GM12878 (cell line): ENCODE measurements at regions not wholly inside any gene's neighbourhood (a gene's known extent, or its start where the extent isn't known, plus 50 kb on each side); places are given as distances from the start of the nearest gene placed in this dataset.

Experiments used
- ATAC-seq: fragments of 200-7000 bp; cut with Tn5 transposase; 3 replicates; pipeline ENCODE4 v1.9.1; 2020; ENCODE audit warnings: mild to moderate bottlenecking, moderate library complexity
- BruUV-seq: library from RNA; stranded (reverse); fragments of 400-500 nt; replicated peaks from 2 replicates; lab custom pipeline; 2021; lab: Mats Ljungman, UMichigan
- CTCF ChIA-PET: fragments of 300-600 bp; sonication (Branson Sonifier 250); formaldehyde crosslinking; extraction: SDS; loops from one replicate; lab custom pipeline; 2021; ENCODE audit warnings: inconsistent platforms; lab: Yijun Ruan, JAX
- POLR2A ChIA-PET: fragments of 350-600 bp; formaldehyde crosslinking; extraction: SDS; loops from one replicate; lab custom pipeline; 2021; ENCODE audit warnings: inconsistent platforms; lab: Charles Lee
- RAD21 ChIA-PET: fragments of 300-600 bp; sonication (Branson Sonifier 250); formaldehyde crosslinking; loops from one replicate; lab custom pipeline; 2023; ENCODE audit warnings: antibody characterized with exemption; ENCODE audit not compliant: unreplicated experiment; lab: Charles Lee
- SMC1A ChIA-PET: fragments of 300-600 bp; sonication (Branson Sonifier 250); formaldehyde crosslinking; loops from one replicate; lab custom pipeline; 2023; ENCODE audit not compliant: unreplicated experiment, uncharacterized antibody; lab: Charles Lee
- DNase-seq: peaks from one replicate; pipeline ENCODE4 v3.0.0-alpha.2; 2011; ENCODE audit warnings: low read depth, low spot score
- FAIRE-seq: peaks from 3 replicates; lab custom pipeline; 2011; peaks lifted over from hg19 to GRCh38; lab: Jason Lieb, UNC
- H2AFZ ChIP-seq: 2 replicates; pipeline ENCODE4 v1.6.0; 2011; ENCODE audit warnings: low read depth, low read length, control low read depth; ENCODE audit not compliant: control insufficient read depth
- H3K27ac ChIP-seq: 2 replicates; pipeline ENCODE4 v1.5.1; 2011; ENCODE audit warnings: control low read depth; ENCODE audit not compliant: control insufficient read depth, insufficient read depth
- H3K27me3 ChIP-seq, 2 experiments: replicated peaks in 1 of 2; 2 replicates each; pipeline versions ENCODE4 v1.6.0 to v1.6.1; 2011; ENCODE audit warnings: low read length in 1 of 2; ENCODE audit not compliant: control insufficient read depth in 2 of 2, insufficient read depth in 2 of 2
- H3K36me3 ChIP-seq, 2 experiments: 2 replicates each; pipeline ENCODE4 v1.5.1; 2011; ENCODE audit warnings: low read length in 1 of 2; ENCODE audit not compliant: control insufficient read depth in 2 of 2, insufficient read depth in 2 of 2
- H3K4me1 ChIP-seq: 2 replicates; pipeline ENCODE4 v1.6.1; 2011; ENCODE audit warnings: mild to moderate bottlenecking, low read length, moderate library complexity, mixed read lengths; ENCODE audit not compliant: control insufficient read depth, insufficient read depth
- H3K4me2 ChIP-seq: 2 replicates; pipeline ENCODE4 v1.6.0; 2011; ENCODE audit warnings: control low read depth; ENCODE audit not compliant: control insufficient read depth, insufficient read depth
- H3K4me3 ChIP-seq: fragments of 200-600 bp; sonication (generic); 2 replicates; pipeline ENCODE4 v1.5.1; 2016
- H3K79me2 ChIP-seq: 2 replicates; pipeline ENCODE4 v1.6.0; 2011; ENCODE audit warnings: low read length; ENCODE audit not compliant: control insufficient read depth, insufficient read depth
- H3K9ac ChIP-seq: 2 replicates; pipeline ENCODE4 v1.8.0; 2011; ENCODE audit warnings: low read length, control low read depth, mixed read lengths; ENCODE audit not compliant: control insufficient read depth, insufficient read depth
- H3K9me3 ChIP-seq: replicated peaks from 3 replicates; pipeline ENCODE4 v1.5.1; 2011; ENCODE audit warnings: mild to moderate bottlenecking, low read length; ENCODE audit not compliant: control insufficient read depth, insufficient read depth
- H4K20me1 ChIP-seq: 2 replicates; pipeline ENCODE4 v1.6.0; 2011; ENCODE audit not compliant: control insufficient read depth, insufficient read depth
- ATF3 ChIP-seq: IDR thresholded peaks from 2 replicates; pipeline ENCODE4 v1.6.1; 2011; ENCODE audit warnings: low read depth, mild to moderate bottlenecking, low read length, moderate library complexity, borderline replicate concordance; ENCODE audit errors: extremely low read depth
- BACH1 ChIP-seq: fragments of 450-650 bp; IDR thresholded peaks from 2 replicates; pipeline ENCODE4 v1.6.1; 2017; ENCODE audit warnings: mild to moderate bottlenecking, borderline replicate concordance
- BCL11A ChIP-seq: IDR thresholded peaks from 2 replicates; pipeline ENCODE4 v1.6.1; 2011; ENCODE audit warnings: low read depth, low read length
- CEBPB ChIP-seq, 2 experiments: fragments of 150-350 bp in 1 of 2; IDR thresholded peaks; 2 replicates each; pipeline ENCODE4 v1.6.1; 2012 to 2014; ENCODE audit warnings: low read depth in 2 of 2, low read length in 2 of 2, borderline replicate concordance in 1 of 2, inconsistent platforms in 1 of 2
- CHD4 ChIP-seq: fragments of 200-600 bp; sonication (generic); IDR thresholded peaks from 2 replicates; pipeline ENCODE4 v1.6.1; 2016; ENCODE audit warnings: mild to moderate bottlenecking
- E2F4 ChIP-seq: IDR thresholded peaks from 2 replicates; pipeline ENCODE4 v1.6.1; 2012; ENCODE audit warnings: low read depth, low read length, improper control_type of control experiment
- IRF4 ChIP-seq: IDR thresholded peaks from 2 replicates; pipeline ENCODE4 v1.6.1; 2011; ENCODE audit warnings: low read depth, low read length
- MEF2B ChIP-seq: fragments of 450-650 bp; IDR thresholded peaks from 2 replicates; pipeline ENCODE4 v1.6.1; 2018; ENCODE audit warnings: mild to moderate bottlenecking, moderate library complexity; ENCODE audit not compliant: partially characterized antibody, poor library complexity, severe bottlenecking
- MTA3 ChIP-seq: IDR thresholded peaks from 2 replicates; pipeline ENCODE4 v1.6.1; 2012; ENCODE audit warnings: low read length, inconsistent platforms, borderline replicate concordance
- MXI1 ChIP-seq: fragments of 150-350 bp; IDR thresholded peaks from 2 replicates; pipeline ENCODE4 v1.6.1; 2011; ENCODE audit warnings: low read depth, mild to moderate bottlenecking, inconsistent platforms, low read length, improper control_type of control experiment
- PBX3 ChIP-seq: IDR thresholded peaks from 2 replicates; pipeline ENCODE4 v1.6.1; 2011; ENCODE audit warnings: mild to moderate bottlenecking, low read depth, low read length, moderate library complexity; ENCODE audit not compliant: insufficient replicate concordance
- PKNOX1 ChIP-seq: fragments of 450-650 bp; IDR thresholded peaks from 2 replicates; pipeline ENCODE4 v1.6.1; 2016; ENCODE audit warnings: mild to moderate bottlenecking
- RAD21 ChIP-seq: IDR thresholded peaks from 2 replicates; pipeline ENCODE4 v1.6.1; 2011; ENCODE audit warnings: mild to moderate bottlenecking, low read depth, low read length, moderate library complexity; ENCODE audit not compliant: insufficient read depth
- RBBP5 ChIP-seq: fragments of 200-600 bp; sonication (generic); conservative IDR thresholded peaks from 2 replicates; pipeline ENCODE4 v1.6.1; 2016
- SMAD5 ChIP-seq: IDR thresholded peaks from 2 replicates; pipeline ENCODE4 v1.6.1; 2016; ENCODE audit warnings: antibody characterized with exemption, low read depth
- SREBF1 ChIP-seq: IDR thresholded peaks from 2 replicates; pipeline ENCODE4 v1.6.1; 2012; ENCODE audit warnings: mild to moderate bottlenecking, low read length
- TAF1 ChIP-seq: IDR thresholded peaks from 2 replicates; pipeline ENCODE4 v1.6.1; 2011; ENCODE audit warnings: mild to moderate bottlenecking, low read depth, low read length, borderline replicate concordance
- WRNIP1 ChIP-seq: IDR thresholded peaks from 2 replicates; pipeline ENCODE4 v1.6.1; 2011; ENCODE audit warnings: low read depth, low read length, improper control_type of control experiment, borderline replicate concordance
- YY1 ChIP-seq: IDR thresholded peaks from 2 replicates; pipeline ENCODE4 v1.6.1; 2011; ENCODE audit warnings: low read depth, mild to moderate bottlenecking, low read length
- ZZZ3 ChIP-seq: IDR thresholded peaks from 2 replicates; pipeline ENCODE4 v1.6.1; 2011; ENCODE audit warnings: low read depth; ENCODE audit not compliant: control insufficient read depth, insufficient read length
- WGBS: methylation state at CpG from one replicate; pipeline ENCODE4 v1.1.6; 2016; ENCODE audit warnings: low lambda C conversion rate; ENCODE audit not compliant: insufficient replicate concordance, insufficient coverage; ENCODE audit errors: missing lambda C conversion rate; 5-methylcytosine and 5-hydroxymethylcytosine counted together
- in situ Hi-C: fragments of 300-500 bp; cut with MboI; formaldehyde crosslinking; loops from 9 replicates; pipeline ENCODE4 v1.14.3; 2018; ENCODE audit warnings: mixed read lengths
- intact Hi-C: fragments of 100-400 bp; cut with micrococcal nuclease; formaldehyde crosslinking; loops from one replicate; pipeline ENCODE4 v1.14.2; 2022; ENCODE audit not compliant: unreplicated experiment

GRCh38 chr21:45340515-45340914 lies 52.8 kb upstream of the POFUT2 start:
- in situ Hi-C loops (no loop called here), intact Hi-C loops (no loop called here)
- Histone ChIP-seq H4K20me1 (no peaks in the 10 kb centered on the region), H3K9me3 (no peaks in the 10 kb centered on the region), H3K27ac (no peak overlapping the region), H3K27me3 (no peaks in the 10 kb centered on the region; a peak in 1 of 4 replicates), H3K79me2 (no peaks in the 10 kb centered on the region), H3K4me1 (no peaks in the 10 kb centered on the region), H3K4me3 (no peak overlapping the region), H3K4me2 (no peak overlapping the region), H3K36me3 (no peaks in the 10 kb centered on the region), H3K9ac (no peak overlapping the region), H2AFZ (no peak overlapping the region)
- no TSS peak for BruUV-seq
- ChIA-PET POLR2A (no interaction called here), SMC1A (no interaction called here), RAD21 (no interaction called here), CTCF (no interaction called here)
- FAIRE-seq, result no peak
- WGBS, result 71% methylated on average over 5 of the region's 8 CpGs
- TF ChIP-seq PBX3, result no peak
- TF ChIP-seq BCL11A, result no peak
- TF ChIP-seq SREBF1, result no peak
- TF ChIP-seq ZZZ3, result no peak
- TF ChIP-seq BACH1, result no peak
- no peak for TF ChIP-seq CEBPB (IDR thresholded peaks at IDR 0.05; ENCODE audit: borderline replicate concordance in 1 of 2, low read depth in 2 of 2, low read length in 2 of 2)
- no peak for TF ChIP-seq E2F4
- no peak for TF ChIP-seq TAF1
- TF ChIP-seq MTA3, result no peak
- TF ChIP-seq WRNIP1, result no peak
- no peak for TF ChIP-seq MEF2B
- no peak for TF ChIP-seq YY1
- no peak for TF ChIP-seq ATF3
- TF ChIP-seq CHD4, result no peak
- no peak for TF ChIP-seq RBBP5
- no peak for TF ChIP-seq IRF4
- TF ChIP-seq PKNOX1, result no peak
- no peak for TF ChIP-seq SMAD5
- no peak for TF ChIP-seq RAD21
- no peak for TF ChIP-seq MXI1
- no peak for DNase-seq
- ATAC-seq, result no peak
